PFSK-1 (cell line): ENCODE measurements at regions not wholly inside any gene's neighbourhood (a gene's known extent, or its start where the extent isn't known, plus 50 kb on each side); places are given as distances from the start of the nearest gene placed in this dataset.

Experiments
- FOXP2 ChIP-seq: optimal IDR thresholded peaks from 2 replicates; pipeline ENCODE3; 2011; ENCODE audit warnings: borderline replicate concordance, control low read depth, inconsistent platforms; ENCODE audit not compliant: insufficient read depth; ENCODE audit errors: extremely low read length, extremely low read depth
- REST ChIP-seq, 2 experiments: IDR thresholded peaks; 2 replicates each; pipeline versions ENCODE4 v1.6.1 to v1.8.0; 2011 to 2012; ENCODE audit warnings: low read depth in 2 of 2, low read length in 2 of 2, control low read depth in 1 of 2, inconsistent platforms in 1 of 2, mild to moderate bottlenecking in 1 of 2, moderate library complexity in 1 of 2; ENCODE audit not compliant: insufficient read depth in 1 of 2
- SIN3A ChIP-seq: IDR thresholded peaks from 2 replicates; pipeline ENCODE4 v1.6.1; 2012; ENCODE audit warnings: mild to moderate bottlenecking, low read length, moderate library complexity, borderline replicate concordance; ENCODE audit not compliant: insufficient read depth
- TAF1 ChIP-seq: IDR thresholded peaks from 2 replicates; pipeline ENCODE4 v1.6.1; 2012; ENCODE audit warnings: low read length, control low read depth, borderline replicate concordance; ENCODE audit not compliant: insufficient read depth

GRCh38 chr1:67893126-67893495 is 59.8 kb upstream of the GNG12 start:
- TF ChIP-seq REST (IDR thresholded peaks at IDR 0.05; ENCODE audit: insufficient read depth in 1 of 2, low read depth in 2 of 2, low read length in 2 of 2) (no peak), SIN3A (no peak), TAF1 (no peak), FOXP2 (no peak)
